ENCODE measurements at regions not wholly inside any gene's neighbourhood (a gene's known extent, or its start where the extent isn't known, plus 50 kb on each side); places are given as distances from the start of the nearest gene placed in this dataset.

- no peaks in the 10 kb centered on the region for H3K9me3 ChIP-seq (ENCODE audit: control extremely low read depth in 1 of 5, control insufficient read depth in 4 of 5, insufficient read depth in 2 of 5, low read depth in 1 of 5, low read length in 4 of 5)
- ChIA-PET CTCF (no interaction called here), POLR2A (no interaction called here)
- DNase-seq: no peak
- H3K4me3 ChIP-seq (ENCODE audit: control insufficient read depth in 1 of 7, extremely low read depth in 1 of 7, insufficient read depth in 4 of 7, low read depth in 2 of 7, low read length in 6 of 7): no peak overlapping the region
- no peaks in the 10 kb centered on the region for H3K4me1 ChIP-seq (ENCODE audit: control extremely low read depth in 1 of 4, control insufficient read depth in 4 of 4, insufficient read depth in 4 of 4, low read length in 3 of 4)
- H3K27ac ChIP-seq (ENCODE audit: insufficient read depth in 1 of 2, low read depth in 1 of 2, low read length in 2 of 2, poor library complexity in 1 of 2, severe bottlenecking in 2 of 2): no peak overlapping the region
- WGBS (ENCODE audit: insufficient coverage): 100% methylated on average over 1 of the region's 1 CpG
- no peaks in the 10 kb centered on the region for H3K27me3 ChIP-seq (replicated peaks in 2 of 5; ENCODE audit: control insufficient read depth in 4 of 5, insufficient read depth in 5 of 5, low read length in 4 of 5)
- H3K36me3 ChIP-seq (ENCODE audit: control insufficient read depth in 4 of 4, insufficient read depth in 4 of 4, low read length in 3 of 4): no peaks in the 10 kb centered on the region
Measured at GRCh38 chr11:122193457-122193856, 77.4 kb upstream of the BLID start.

- Histone ChIP-seq H3K4me3 (ENCODE audit: control insufficient read depth in 1 of 7, extremely low read depth in 1 of 7, insufficient read depth in 4 of 7, low read depth in 2 of 7, low read length in 6 of 7) (no peak overlapping the region), H3K36me3 (ENCODE audit: control insufficient read depth in 4 of 4, insufficient read depth in 4 of 4, low read length in 3 of 4) (no peaks in the 10 kb centered on the region), H3K27ac (ENCODE audit: insufficient read depth in 1 of 2, low read depth in 1 of 2, low read length in 2 of 2, poor library complexity in 1 of 2, severe bottlenecking in 2 of 2) (no peak overlapping the region), H3K27me3 (replicated peaks in 2 of 5; ENCODE audit: control insufficient read depth in 4 of 5, insufficient read depth in 5 of 5, low read length in 4 of 5) (no peaks in the 10 kb centered on the region), H3K9me3 (ENCODE audit: control extremely low read depth in 1 of 5, control insufficient read depth in 4 of 5, insufficient read depth in 2 of 5, low read depth in 1 of 5, low read length in 4 of 5) (no peaks in the 10 kb centered on the region), H3K4me1 (ENCODE audit: control extremely low read depth in 1 of 4, control insufficient read depth in 4 of 4, insufficient read depth in 4 of 4, low read length in 3 of 4) (no peaks in the 10 kb centered on the region)
- ChIA-PET CTCF (no interaction called here), POLR2A (no interaction called here)
- WGBS (ENCODE audit: insufficient coverage): 57% methylated on average over 3 of the region's 3 CpGs
- DNase-seq: peak in 1 of 3 donors; percentile 23
Measured at GRCh38 chr11:122192634-122193255, 76.7 kb upstream of the BLID start.

- H3K4me3 ChIP-seq (ENCODE audit: control insufficient read depth in 1 of 7, extremely low read depth in 1 of 7, insufficient read depth in 4 of 7, low read depth in 2 of 7, low read length in 6 of 7): no peak overlapping the region
- WGBS (ENCODE audit: insufficient coverage): no CpG with 5 or more reads among the region's 2 CpGs
- POLR2A ChIA-PET: no interaction called here
- H3K27ac ChIP-seq (ENCODE audit: insufficient read depth in 1 of 2, low read depth in 1 of 2, low read length in 2 of 2, poor library complexity in 1 of 2, severe bottlenecking in 2 of 2): no peak overlapping the region
- no peaks in the 10 kb centered on the region for H3K27me3 ChIP-seq (replicated peaks in 2 of 5; ENCODE audit: control insufficient read depth in 4 of 5, insufficient read depth in 5 of 5, low read length in 4 of 5)
- no peaks in the 10 kb centered on the region for H3K36me3 ChIP-seq (ENCODE audit: control insufficient read depth in 4 of 4, insufficient read depth in 4 of 4, low read length in 3 of 4)
- no peaks in the 10 kb centered on the region for H3K4me1 ChIP-seq (ENCODE audit: control extremely low read depth in 1 of 4, control insufficient read depth in 4 of 4, insufficient read depth in 4 of 4, low read length in 3 of 4)
- peaks cover 0 to 5% (median 0%) of the 10 kb centered on the region in 5 experiments for H3K9me3 ChIP-seq (ENCODE audit: control extremely low read depth in 1 of 5, control insufficient read depth in 4 of 5, insufficient read depth in 2 of 5, low read depth in 1 of 5, low read length in 4 of 5)
- no peak for DNase-seq
- CTCF ChIA-PET: interaction anchor here (1.6 kb wide), 1 partner anchor 11 kb away, joined by 3 read pairs; no protein-coding TSS in a partner anchor
Measured at GRCh38 chr11:122190768-122191167, 74.8 kb upstream of the BLID start.

- ChIA-PET CTCF (interaction anchor here (0.6 to 1.7 kb wide), 4 partner anchors 9 to 1354 kb away, joined by 3 to 4 read pairs (median 3); no protein-coding TSS in a partner anchor), POLR2A (no interaction called here)
- Histone ChIP-seq H3K36me3 (ENCODE audit: control insufficient read depth in 4 of 4, insufficient read depth in 4 of 4, low read length in 3 of 4) (no peaks in the 10 kb centered on the region), H3K4me1 (ENCODE audit: control extremely low read depth in 1 of 4, control insufficient read depth in 4 of 4, insufficient read depth in 4 of 4, low read length in 3 of 4) (no peaks in the 10 kb centered on the region), H3K27me3 (replicated peaks in 2 of 5; ENCODE audit: control insufficient read depth in 4 of 5, insufficient read depth in 5 of 5, low read length in 4 of 5) (no peaks in the 10 kb centered on the region), H3K4me3 (ENCODE audit: control insufficient read depth in 1 of 7, extremely low read depth in 1 of 7, insufficient read depth in 4 of 7, low read depth in 2 of 7, low read length in 6 of 7) (no peak overlapping the region), H3K27ac (ENCODE audit: insufficient read depth in 1 of 2, low read depth in 1 of 2, low read length in 2 of 2, poor library complexity in 1 of 2, severe bottlenecking in 2 of 2) (no peak overlapping the region), H3K9me3 (ENCODE audit: control extremely low read depth in 1 of 5, control insufficient read depth in 4 of 5, insufficient read depth in 2 of 5, low read depth in 1 of 5, low read length in 4 of 5) (peaks cover 0 to 9% (median 0%) of the 10 kb centered on the region in 5 experiments)
- 80% methylated on average over 1 of the region's 2 CpGs for WGBS (ENCODE audit: insufficient coverage)
- peak in 1 of 3 donors; percentile 4 for DNase-seq
Measured at GRCh38 chr11:122189229-122189628, 73.2 kb upstream of the BLID start.

GRCh38 chr11:122187373-122188165 lies 71.6 kb upstream of the BLID start:
- Histone ChIP-seq H3K27me3 (replicated peaks in 2 of 5; ENCODE audit: control insufficient read depth in 4 of 5, insufficient read depth in 5 of 5, low read length in 4 of 5) (no peaks in the 10 kb centered on the region), H3K36me3 (ENCODE audit: control insufficient read depth in 4 of 4, insufficient read depth in 4 of 4, low read length in 3 of 4) (no peaks in the 10 kb centered on the region), H3K27ac (ENCODE audit: insufficient read depth in 1 of 2, low read depth in 1 of 2, low read length in 2 of 2, poor library complexity in 1 of 2, severe bottlenecking in 2 of 2) (no peak overlapping the region), H3K4me3 (ENCODE audit: control insufficient read depth in 1 of 7, extremely low read depth in 1 of 7, insufficient read depth in 4 of 7, low read depth in 2 of 7, low read length in 6 of 7) (no peak overlapping the region), H3K9me3 (ENCODE audit: control extremely low read depth in 1 of 5, control insufficient read depth in 4 of 5, insufficient read depth in 2 of 5, low read depth in 1 of 5, low read length in 4 of 5) (peaks cover 0 to 9% (median 0%) of the 10 kb centered on the region in 5 experiments), H3K4me1 (ENCODE audit: control extremely low read depth in 1 of 4, control insufficient read depth in 4 of 4, insufficient read depth in 4 of 4, low read length in 3 of 4) (no peaks in the 10 kb centered on the region)
- POLR2A ChIA-PET: no interaction called here
- 100% methylated on average over 8 of the region's 9 CpGs for WGBS (ENCODE audit: insufficient coverage)
- no peak for DNase-seq
- CTCF ChIA-PET: no interaction called here

- no peaks in the 10 kb centered on the region for H3K4me1 ChIP-seq (ENCODE audit: control extremely low read depth in 1 of 4, control insufficient read depth in 4 of 4, insufficient read depth in 4 of 4, low read length in 3 of 4)
- WGBS (ENCODE audit: insufficient coverage): 61% methylated on average over 2 of the region's 3 CpGs
- POLR2A ChIA-PET: no interaction called here
- H3K27me3 ChIP-seq (replicated peaks in 2 of 5; ENCODE audit: control insufficient read depth in 4 of 5, insufficient read depth in 5 of 5, low read length in 4 of 5): no peaks in the 10 kb centered on the region
- DNase-seq: peak; percentile 22 to 72 (median 52)
- H3K4me3 ChIP-seq (ENCODE audit: control insufficient read depth in 1 of 7, extremely low read depth in 1 of 7, insufficient read depth in 4 of 7, low read depth in 2 of 7, low read length in 6 of 7): no peak overlapping the region
- no peak overlapping the region for H3K27ac ChIP-seq (ENCODE audit: insufficient read depth in 1 of 2, low read depth in 1 of 2, low read length in 2 of 2, poor library complexity in 1 of 2, severe bottlenecking in 2 of 2)
- peaks cover 0 to 9% (median 0%) of the 10 kb centered on the region in 5 experiments for H3K9me3 ChIP-seq (ENCODE audit: control extremely low read depth in 1 of 5, control insufficient read depth in 4 of 5, insufficient read depth in 2 of 5, low read depth in 1 of 5, low read length in 4 of 5)
- CTCF ChIA-PET: no interaction called here
- H3K36me3 ChIP-seq (ENCODE audit: control insufficient read depth in 4 of 4, insufficient read depth in 4 of 4, low read length in 3 of 4): no peaks in the 10 kb centered on the region
Measured at GRCh38 chr11:122186439-122187080, 70.5 kb upstream of the BLID start.

- Histone ChIP-seq H3K4me1 (ENCODE audit: control extremely low read depth in 1 of 4, control insufficient read depth in 4 of 4, insufficient read depth in 4 of 4, low read length in 3 of 4) (no peaks in the 10 kb centered on the region), H3K4me3 (ENCODE audit: control insufficient read depth in 1 of 7, extremely low read depth in 1 of 7, insufficient read depth in 4 of 7, low read depth in 2 of 7, low read length in 6 of 7) (no peak overlapping the region), H3K27me3 (replicated peaks in 2 of 5; ENCODE audit: control insufficient read depth in 4 of 5, insufficient read depth in 5 of 5, low read length in 4 of 5) (no peaks in the 10 kb centered on the region), H3K27ac (ENCODE audit: insufficient read depth in 1 of 2, low read depth in 1 of 2, low read length in 2 of 2, poor library complexity in 1 of 2, severe bottlenecking in 2 of 2) (no peak overlapping the region), H3K36me3 (ENCODE audit: control insufficient read depth in 4 of 4, insufficient read depth in 4 of 4, low read length in 3 of 4) (no peaks in the 10 kb centered on the region), H3K9me3 (ENCODE audit: control extremely low read depth in 1 of 5, control insufficient read depth in 4 of 5, insufficient read depth in 2 of 5, low read depth in 1 of 5, low read length in 4 of 5) (peaks cover 0 to 9% (median 0%) of the 10 kb centered on the region in 5 experiments)
- CTCF ChIA-PET: no interaction called here
- DNase-seq: no peak
- POLR2A ChIA-PET: no interaction called here
Measured at GRCh38 chr11:122183933-122184332, 67.9 kb upstream of the BLID start.

All from common myeloid progenitor, CD34-positive (primary cell).